SK-N-SH treated with all-trans-retinoic acid at 6 μM for 48 hours (cell line): ENCODE measurements at regions not wholly inside any gene's neighbourhood (a gene's known extent, or its start where the extent isn't known, plus 50 kb on each side); places are given as distances from the start of the nearest gene placed in this dataset.

Experiments used
- ATAC-seq: fragments of 200-7000 bp; cut with Tn5 transposase; 3 replicates; pipeline ENCODE4 v1.9.1; 2020; ENCODE audit warnings: mild to moderate bottlenecking, moderate library complexity
- ARNTL ChIP-seq: fragments of 450-650 bp; formaldehyde crosslinking; IDR thresholded peaks from 2 replicates; pipeline ENCODE4 v1.5.0; 2020; ENCODE audit warnings: low read depth, mild to moderate bottlenecking, moderate library complexity, borderline replicate concordance
- BACH2 ChIP-seq: fragments of 250-450 bp; sonication (Bioruptor Pico); IDR thresholded peaks from 2 replicates; pipeline ENCODE4 v1.9.0; 2021; ENCODE audit warnings: mild to moderate bottlenecking, borderline replicate concordance
- CSDC2 ChIP-seq: fragments of 250-450 bp; sonication (Bioruptor Pico); IDR thresholded peaks from 2 replicates; pipeline ENCODE4 v1.5.0; 2020; ENCODE audit warnings: mild to moderate bottlenecking, moderate library complexity
- PATZ1 ChIP-seq: fragments of 250-450 bp; sonication (Bioruptor Pico); IDR thresholded peaks from 2 replicates; pipeline ENCODE4 v1.8.0; 2020; ENCODE audit warnings: mild to moderate bottlenecking, moderate library complexity, borderline replicate concordance
- PPARA ChIP-seq: fragments of 250-450 bp; sonication (Bioruptor Pico); IDR thresholded peaks from 2 replicates; pipeline ENCODE4 v1.5.0; 2020; ENCODE audit warnings: mild to moderate bottlenecking, borderline replicate concordance
- TCF4 ChIP-seq: fragments of 250-450 bp; sonication (Bioruptor Pico); IDR thresholded peaks from 2 replicates; pipeline ENCODE4 v1.8.0; 2021; ENCODE audit warnings: mild to moderate bottlenecking, moderate library complexity, borderline replicate concordance
- TOX ChIP-seq: fragments of 250-450 bp; sonication (Bioruptor Pico); IDR thresholded peaks from 2 replicates; pipeline ENCODE4 v1.8.0; 2021; ENCODE audit warnings: mild to moderate bottlenecking, moderate library complexity, borderline replicate concordance
- ZFP30 ChIP-seq: fragments of 450-650 bp; formaldehyde crosslinking; IDR thresholded peaks from 2 replicates; pipeline ENCODE4 v1.5.0; 2022; ENCODE audit warnings: mild to moderate bottlenecking, moderate library complexity
- ZNF565 ChIP-seq: fragments of 450-650 bp; formaldehyde crosslinking; conservative IDR thresholded peaks from 2 replicates; pipeline ENCODE4 v1.5.0; 2020; ENCODE audit warnings: low read depth, mild to moderate bottlenecking, moderate library complexity
- ZNF8 ChIP-seq: fragments of 450-650 bp; formaldehyde crosslinking; IDR thresholded peaks from 2 replicates; pipeline ENCODE4 v1.5.0; 2020; ENCODE audit warnings: mild to moderate bottlenecking, moderate library complexity
- TF ChIP-seq, protein P1 (sequence below): fragments of 250-450 bp; sonication (Bioruptor Pico); IDR thresholded peaks from 2 replicates; pipeline ENCODE4 v1.5.1; 2020; ENCODE audit warnings: low read depth, mild to moderate bottlenecking, moderate library complexity
- TF ChIP-seq, protein P2 (sequence below): fragments of 250-450 bp; sonication (Bioruptor Pico); IDR thresholded peaks from 2 replicates; pipeline ENCODE4 v1.5.1; 2021; ENCODE audit warnings: mild to moderate bottlenecking, moderate library complexity
- TF ChIP-seq, protein P3 (sequence below): fragments of 250-450 bp; sonication (Bioruptor Pico); IDR thresholded peaks from 2 replicates; pipeline ENCODE4 v1.5.0; 2020; ENCODE audit warnings: mild to moderate bottlenecking, moderate library complexity
- TF ChIP-seq, protein P4 (sequence below): fragments of 250-450 bp; sonication (Bioruptor Pico); IDR thresholded peaks from 2 replicates; pipeline ENCODE4 v1.8.0; 2021; ENCODE audit warnings: low read depth, mild to moderate bottlenecking, moderate library complexity, borderline replicate concordance

DNA sequence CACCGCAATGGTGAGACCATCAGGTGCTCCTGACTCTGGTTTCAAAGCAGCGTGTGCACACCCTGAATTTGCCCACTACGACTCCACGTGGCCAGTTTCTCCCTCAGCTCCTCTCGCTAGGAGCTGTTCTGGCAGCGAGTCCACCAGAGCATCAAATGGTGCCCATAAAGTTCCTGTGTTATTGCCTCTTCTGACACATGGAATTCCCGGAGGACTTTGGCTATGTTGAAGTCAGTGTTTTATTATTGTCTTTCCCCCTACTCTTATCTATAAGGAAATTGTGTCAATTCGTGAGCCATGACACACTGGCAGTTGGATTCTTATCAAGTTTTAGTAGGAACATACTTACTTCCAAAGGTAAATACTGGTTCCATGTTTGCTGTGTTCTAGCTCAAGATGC lies 53.9 kb upstream of the NPVF start:
- ATAC-seq = no peak
- TF ChIP-seq PATZ1 (CRISPR knock-in tag) (no peak), ZNF8 (CRISPR knock-in tag) (no peak)
- TF ChIP-seq, protein P1, sequence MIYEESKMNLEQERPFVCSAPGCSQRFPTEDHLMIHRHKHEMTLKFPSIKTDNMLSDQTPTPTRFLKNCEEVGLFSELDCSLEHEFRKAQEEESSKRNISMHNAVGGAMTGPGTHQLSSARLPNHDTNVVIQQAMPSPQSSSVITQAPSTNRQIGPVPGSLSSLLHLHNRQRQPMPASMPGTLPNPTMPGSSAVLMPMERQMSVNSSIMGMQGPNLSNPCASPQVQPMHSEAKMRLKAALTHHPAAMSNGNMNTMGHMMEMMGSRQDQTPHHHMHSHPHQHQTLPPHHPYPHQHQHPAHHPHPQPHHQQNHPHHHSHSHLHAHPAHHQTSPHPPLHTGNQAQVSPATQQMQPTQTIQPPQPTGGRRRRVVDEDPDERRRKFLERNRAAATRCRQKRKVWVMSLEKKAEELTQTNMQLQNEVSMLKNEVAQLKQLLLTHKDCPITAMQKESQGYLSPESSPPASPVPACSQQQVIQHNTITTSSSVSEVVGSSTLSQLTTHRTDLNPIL = no peak

DNA sequence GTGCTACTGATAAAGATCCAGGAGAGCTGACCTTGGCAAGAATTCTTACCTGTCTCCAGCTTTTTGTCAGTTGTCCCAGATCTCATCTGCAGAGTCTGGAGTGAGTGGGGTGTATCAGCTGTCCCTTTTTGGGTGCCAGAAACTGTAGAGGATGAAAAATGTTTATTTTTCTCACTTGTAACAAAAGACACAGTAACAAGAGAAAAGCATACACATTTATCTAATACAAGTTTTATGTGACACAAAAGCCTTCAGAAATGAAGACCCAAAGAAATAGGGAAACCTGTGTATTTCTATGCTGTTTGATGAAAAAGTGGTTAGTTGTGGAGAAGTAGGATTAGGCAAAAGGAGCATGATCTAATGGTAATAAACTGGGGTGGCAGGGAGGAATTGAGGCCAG lies 58.5 kb upstream of the NPVF start:
- TF ChIP-seq, protein P2, sequence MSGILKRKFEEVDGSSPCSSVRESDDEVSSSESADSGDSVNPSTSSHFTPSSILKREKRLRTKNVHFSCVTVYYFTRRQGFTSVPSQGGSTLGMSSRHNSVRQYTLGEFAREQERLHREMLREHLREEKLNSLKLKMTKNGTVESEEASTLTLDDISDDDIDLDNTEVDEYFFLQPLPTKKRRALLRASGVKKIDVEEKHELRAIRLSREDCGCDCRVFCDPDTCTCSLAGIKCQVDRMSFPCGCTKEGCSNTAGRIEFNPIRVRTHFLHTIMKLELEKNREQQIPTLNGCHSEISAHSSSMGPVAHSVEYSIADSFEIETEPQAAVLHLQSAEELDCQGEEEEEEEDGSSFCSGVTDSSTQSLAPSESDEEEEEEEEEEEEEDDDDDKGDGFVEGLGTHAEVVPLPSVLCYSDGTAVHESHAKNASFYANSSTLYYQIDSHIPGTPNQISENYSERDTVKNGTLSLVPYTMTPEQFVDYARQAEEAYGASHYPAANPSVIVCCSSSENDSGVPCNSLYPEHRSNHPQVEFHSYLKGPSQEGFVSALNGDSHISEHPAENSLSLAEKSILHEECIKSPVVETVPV (CRISPR knock-in tag) = no peak
- no peak for TF ChIP-seq ARNTL (CRISPR knock-in tag)
- TF ChIP-seq ZNF565 = no peak
- no peak for TF ChIP-seq PATZ1 (CRISPR knock-in tag)
- TF ChIP-seq, protein P3, sequence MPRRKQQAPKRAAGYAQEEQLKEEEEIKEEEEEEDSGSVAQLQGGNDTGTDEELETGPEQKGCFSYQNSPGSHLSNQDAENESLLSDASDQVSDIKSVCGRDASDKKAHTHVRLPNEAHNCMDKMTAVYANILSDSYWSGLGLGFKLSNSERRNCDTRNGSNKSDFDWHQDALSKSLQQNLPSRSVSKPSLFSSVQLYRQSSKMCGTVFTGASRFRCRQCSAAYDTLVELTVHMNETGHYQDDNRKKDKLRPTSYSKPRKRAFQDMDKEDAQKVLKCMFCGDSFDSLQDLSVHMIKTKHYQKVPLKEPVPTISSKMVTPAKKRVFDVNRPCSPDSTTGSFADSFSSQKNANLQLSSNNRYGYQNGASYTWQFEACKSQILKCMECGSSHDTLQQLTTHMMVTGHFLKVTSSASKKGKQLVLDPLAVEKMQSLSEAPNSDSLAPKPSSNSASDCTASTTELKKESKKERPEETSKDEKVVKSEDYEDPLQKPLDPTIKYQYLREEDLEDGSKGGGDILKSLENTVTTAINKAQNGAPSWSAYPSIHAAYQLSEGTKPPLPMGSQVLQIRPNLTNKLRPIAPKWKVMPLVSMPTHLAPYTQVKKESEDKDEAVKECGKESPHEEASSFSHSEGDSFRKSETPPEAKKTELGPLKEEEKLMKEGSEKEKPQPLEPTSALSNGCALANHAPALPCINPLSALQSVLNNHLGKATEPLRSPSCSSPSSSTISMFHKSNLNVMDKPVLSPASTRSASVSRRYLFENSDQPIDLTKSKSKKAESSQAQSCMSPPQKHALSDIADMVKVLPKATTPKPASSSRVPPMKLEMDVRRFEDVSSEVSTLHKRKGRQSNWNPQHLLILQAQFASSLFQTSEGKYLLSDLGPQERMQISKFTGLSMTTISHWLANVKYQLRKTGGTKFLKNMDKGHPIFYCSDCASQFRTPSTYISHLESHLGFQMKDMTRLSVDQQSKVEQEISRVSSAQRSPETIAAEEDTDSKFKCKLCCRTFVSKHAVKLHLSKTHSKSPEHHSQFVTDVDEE (CRISPR knock-in tag) = no peak
- TF ChIP-seq, protein P4, sequence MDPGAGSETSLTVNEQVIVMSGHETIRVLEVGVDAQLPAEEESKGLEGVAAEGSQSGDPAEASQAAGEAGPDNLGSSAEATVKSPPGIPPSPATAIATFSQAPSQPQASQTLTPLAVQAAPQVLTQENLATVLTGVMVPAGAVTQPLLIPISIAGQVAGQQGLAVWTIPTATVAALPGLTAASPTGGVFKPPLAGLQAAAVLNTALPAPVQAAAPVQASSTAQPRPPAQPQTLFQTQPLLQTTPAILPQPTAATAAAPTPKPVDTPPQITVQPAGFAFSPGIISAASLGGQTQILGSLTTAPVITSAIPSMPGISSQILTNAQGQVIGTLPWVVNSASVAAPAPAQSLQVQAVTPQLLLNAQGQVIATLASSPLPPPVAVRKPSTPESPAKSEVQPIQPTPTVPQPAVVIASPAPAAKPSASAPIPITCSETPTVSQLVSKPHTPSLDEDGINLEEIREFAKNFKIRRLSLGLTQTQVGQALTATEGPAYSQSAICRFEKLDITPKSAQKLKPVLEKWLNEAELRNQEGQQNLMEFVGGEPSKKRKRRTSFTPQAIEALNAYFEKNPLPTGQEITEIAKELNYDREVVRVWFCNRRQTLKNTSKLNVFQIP (CRISPR knock-in tag) = no peak
- TF ChIP-seq, protein P1 = no peak
- TF ChIP-seq PPARA (CRISPR knock-in tag) = no peak
- no peak for TF ChIP-seq BACH2 (CRISPR knock-in tag)
- no peak for TF ChIP-seq ZFP30 (CRISPR knock-in tag)
- TF ChIP-seq ZNF8 (CRISPR knock-in tag) = no peak
- TF ChIP-seq TOX (CRISPR knock-in tag) = no peak
- TF ChIP-seq CSDC2 = no peak
- TF ChIP-seq TCF4 (CRISPR knock-in tag) = no peak
- ATAC-seq = no peak

GRCh38 chr7:25287291-25287690 lies 59.0 kb upstream of the NPVF start:
- no peak for ATAC-seq

More at GRCh38 chr7:25287291-25287690, 59.0 kb upstream of the NPVF start:
- TF ChIP-seq, protein P3 (CRISPR knock-in tag) = no peak
- TF ChIP-seq, all 23 proteins: peak for 0
